Memory B cell (primary cell): ENCODE measurements at regions not wholly inside any gene's neighbourhood (a gene's known extent, or its start where the extent isn't known, plus 50 kb on each side); places are given as distances from the start of the nearest gene placed in this dataset.
A peak's percentile ranks its signal among the peaks of the same experiment; 100 is the strongest.

Source experiments
- ATAC-seq: fragments of 150-1000 bp; cut with Tn5 transposase; 2 replicates; pipeline ENCODE4 v1.10.0; 2021; ENCODE audit warnings: low read depth, mild to moderate bottlenecking, moderate library complexity
- DNase-seq, 2 donors: peaks; one replicate each; pipeline ENCODE4 v3.0.0; 2022; ENCODE audit warnings: low spot score in 2 of 2
- H3K27ac Mint-ChIP-seq: one replicate; pipeline ENCODE4 v1.8.0; 2022; ENCODE audit warnings: mild to moderate bottlenecking, moderate library complexity, mixed read lengths
- H3K27me3 Mint-ChIP-seq: one replicate; pipeline ENCODE4 v1.8.0; 2022; ENCODE audit warnings: mixed read lengths
- H3K36me3 Mint-ChIP-seq: one replicate; pipeline ENCODE4 v1.8.0; 2022; ENCODE audit warnings: mild to moderate bottlenecking, mixed read lengths
- H3K4me1 Mint-ChIP-seq: one replicate; pipeline ENCODE4 v1.8.0; 2022; ENCODE audit warnings: mixed read lengths
- H3K4me3 Mint-ChIP-seq: one replicate; pipeline ENCODE4 v1.8.0; 2022; ENCODE audit warnings: mild to moderate bottlenecking, moderate library complexity, mixed read lengths
- H3K9me3 Mint-ChIP-seq: one replicate; pipeline ENCODE4 v1.8.0; 2022; ENCODE audit warnings: mixed read lengths

GRCh38 chr21:43280949-43281633 is 112.3 kb downstream of the CRYAA start:
- Mint-ChIP-seq H3K4me1 (peaks cover 2% of the 10 kb centered on the region), H3K27me3 (peaks cover 10% of the 10 kb centered on the region), H3K4me3 (no peak overlapping the region), H3K36me3 (no peaks in the 10 kb centered on the region), H3K27ac (no peak overlapping the region), H3K9me3 (no peaks in the 10 kb centered on the region)
- DNase-seq, result no peak
- no peak for ATAC-seq

- Mint-ChIP-seq H3K9me3 (no peaks in the 10 kb centered on the region), H3K27me3 (peaks cover 16% of the 10 kb centered on the region), H3K4me1 (peaks cover 9% of the 10 kb centered on the region), H3K36me3 (no peaks in the 10 kb centered on the region), H3K4me3 (no peak overlapping the region), H3K27ac (no peak overlapping the region)
- ATAC-seq (no peak), DNase-seq (no peak)
Observed at GRCh38 chr21:43279578-43279894, 110.7 kb downstream of the CRYAA start.

GRCh38 chr21:43278766-43279577 is 110.2 kb downstream of the CRYAA start:
- no peak overlapping the region for H3K27ac Mint-ChIP-seq
- ATAC-seq, result no peak
- no peak for DNase-seq
- H3K4me3 Mint-ChIP-seq, result no peak overlapping the region
- H3K27me3 Mint-ChIP-seq, result peaks cover 16% of the 10 kb centered on the region
- H3K4me1 Mint-ChIP-seq, result peaks cover 9% of the 10 kb centered on the region
- no peaks in the 10 kb centered on the region for H3K9me3 Mint-ChIP-seq
- H3K36me3 Mint-ChIP-seq, result no peaks in the 10 kb centered on the region

- H3K36me3 Mint-ChIP-seq, result no peaks in the 10 kb centered on the region
- ATAC-seq (no peak), DNase-seq (no peak)
- peaks cover 9% of the 10 kb centered on the region for H3K4me1 Mint-ChIP-seq
- H3K4me3 Mint-ChIP-seq, result no peak overlapping the region
- no peak overlapping the region for H3K27ac Mint-ChIP-seq
- H3K9me3 Mint-ChIP-seq, result no peaks in the 10 kb centered on the region
- H3K27me3 Mint-ChIP-seq, result peaks cover 16% of the 10 kb centered on the region
Observed at GRCh38 chr21:43278359-43278758, 109.6 kb downstream of the CRYAA start.

- Mint-ChIP-seq H3K36me3 (no peaks in the 10 kb centered on the region), H3K4me1 (peaks cover 9% of the 10 kb centered on the region), H3K9me3 (no peaks in the 10 kb centered on the region), H3K27me3 (peaks cover 16% of the 10 kb centered on the region), H3K4me3 (no peak overlapping the region), H3K27ac (no peak overlapping the region)
- no peak for ATAC-seq
- no peak for DNase-seq
Observed at GRCh38 chr21:43277481-43278351, 108.9 kb downstream of the CRYAA start.

- Mint-ChIP-seq H3K36me3 (no peaks in the 10 kb centered on the region), H3K27ac (no peak overlapping the region), H3K27me3 (peaks cover 16% of the 10 kb centered on the region), H3K9me3 (no peaks in the 10 kb centered on the region), H3K4me1 (peaks cover 9% of the 10 kb centered on the region), H3K4me3 (no peak overlapping the region)
- ATAC-seq (no peak), DNase-seq (no peak)
Observed at GRCh38 chr21:43276811-43277210, 108.0 kb downstream of the CRYAA start.

- Mint-ChIP-seq H3K9me3 (no peaks in the 10 kb centered on the region), H3K27ac (peak overlapping the region; percentile 90), H3K36me3 (no peaks in the 10 kb centered on the region), H3K4me3 (no peak overlapping the region), H3K27me3 (peaks cover 16% of the 10 kb centered on the region), H3K4me1 (peaks cover 9% of the 10 kb centered on the region)
- DNase-seq, result peak in 1 of 2 donors; percentile 40
- ATAC-seq, result peak; percentile 86
Observed at GRCh38 chr21:43275421-43276211, 106.8 kb downstream of the CRYAA start.

GRCh38 chr21:43274946-43275310 is 106.1 kb downstream of the CRYAA start:
- ATAC-seq (no peak), DNase-seq (no peak)
- Mint-ChIP-seq H3K27ac (peak overlapping the region; percentile 90), H3K9me3 (no peaks in the 10 kb centered on the region), H3K36me3 (no peaks in the 10 kb centered on the region), H3K4me1 (peaks cover 9% of the 10 kb centered on the region), H3K4me3 (no peak overlapping the region), H3K27me3 (peaks cover 18% of the 10 kb centered on the region)

GRCh38 chr21:43274022-43274945 is 105.5 kb downstream of the CRYAA start:
- Mint-ChIP-seq H3K4me1 (peaks cover 10% of the 10 kb centered on the region), H3K27ac (no peak overlapping the region), H3K27me3 (peaks cover 20% of the 10 kb centered on the region), H3K4me3 (no peak overlapping the region), H3K36me3 (no peaks in the 10 kb centered on the region), H3K9me3 (no peaks in the 10 kb centered on the region)
- ATAC-seq (no peak), DNase-seq (no peak)

GRCh38 chr21:43273708-43274021 is 104.9 kb downstream of the CRYAA start:
- Mint-ChIP-seq H3K9me3 (no peaks in the 10 kb centered on the region), H3K27ac (no peak overlapping the region), H3K27me3 (peaks cover 20% of the 10 kb centered on the region), H3K36me3 (no peaks in the 10 kb centered on the region), H3K4me1 (peaks cover 13% of the 10 kb centered on the region), H3K4me3 (no peak overlapping the region)
- DNase-seq, result no peak
- ATAC-seq, result peak; percentile 32

- Mint-ChIP-seq H3K4me1 (peaks cover 13% of the 10 kb centered on the region), H3K4me3 (no peak overlapping the region), H3K36me3 (no peaks in the 10 kb centered on the region), H3K9me3 (no peaks in the 10 kb centered on the region), H3K27me3 (peaks cover 19% of the 10 kb centered on the region), H3K27ac (no peak overlapping the region)
- ATAC-seq (no peak), DNase-seq (no peak)
Observed at GRCh38 chr21:43273016-43273707, 104.4 kb downstream of the CRYAA start.

GRCh38 chr21:43272591-43272990 is 103.8 kb downstream of the CRYAA start:
- no peak overlapping the region for H3K27ac Mint-ChIP-seq
- peaks cover 11% of the 10 kb centered on the region for H3K4me1 Mint-ChIP-seq
- DNase-seq (no peak), ATAC-seq (no peak)
- H3K9me3 Mint-ChIP-seq, result no peaks in the 10 kb centered on the region
- peaks cover 14% of the 10 kb centered on the region for H3K27me3 Mint-ChIP-seq
- H3K4me3 Mint-ChIP-seq, result no peak overlapping the region
- no peaks in the 10 kb centered on the region for H3K36me3 Mint-ChIP-seq
